AG09309 (cell line): ENCODE measurements at regions not wholly inside any gene's neighbourhood (a gene's known extent, or its start where the extent isn't known, plus 50 kb on each side); places are given as distances from the start of the nearest gene placed in this dataset.

Source experiments
- DNase-seq: peaks from one replicate; pipeline ENCODE4 v3.0.0-alpha.2; 2010; ENCODE audit warnings: low read depth
- H3K4me3 ChIP-seq: 2 replicates; pipeline ENCODE4 v1.5.1; 2011; ENCODE audit warnings: mild to moderate bottlenecking, low read depth, low read length, moderate library complexity; ENCODE audit not compliant: control insufficient read depth
- TF ChIP-seq, protein P1 (sequence below): IDR thresholded peaks from 2 replicates; pipeline ENCODE4 v1.5.1; 2011; ENCODE audit warnings: mild to moderate bottlenecking, low read depth, low read length, inconsistent platforms; ENCODE audit not compliant: insufficient read depth, control insufficient read depth; ENCODE audit errors: missing control alignments

DNA sequence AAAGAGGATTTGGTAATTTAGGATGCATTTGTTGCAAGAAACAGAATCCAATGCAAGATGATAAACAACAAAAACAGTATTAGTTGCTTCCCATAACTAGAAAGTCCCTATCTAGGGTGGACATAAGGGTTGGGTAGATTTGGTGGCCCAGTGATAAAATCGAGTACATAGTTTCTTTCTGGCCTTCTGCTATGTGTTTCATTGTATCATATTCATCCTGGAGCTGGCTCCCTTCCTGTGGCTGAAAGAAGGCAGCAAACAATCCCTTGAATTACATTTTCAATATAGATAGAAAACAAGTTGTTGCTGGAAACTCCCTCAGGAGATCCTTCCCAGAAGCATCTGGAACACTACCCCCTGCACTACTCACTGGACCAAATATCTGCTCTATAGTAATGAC lies 135.1 kb downstream of the ID4 start:
- no peak for DNase-seq
- H3K4me3 ChIP-seq: no peak overlapping the region
- TF ChIP-seq, protein P1, sequence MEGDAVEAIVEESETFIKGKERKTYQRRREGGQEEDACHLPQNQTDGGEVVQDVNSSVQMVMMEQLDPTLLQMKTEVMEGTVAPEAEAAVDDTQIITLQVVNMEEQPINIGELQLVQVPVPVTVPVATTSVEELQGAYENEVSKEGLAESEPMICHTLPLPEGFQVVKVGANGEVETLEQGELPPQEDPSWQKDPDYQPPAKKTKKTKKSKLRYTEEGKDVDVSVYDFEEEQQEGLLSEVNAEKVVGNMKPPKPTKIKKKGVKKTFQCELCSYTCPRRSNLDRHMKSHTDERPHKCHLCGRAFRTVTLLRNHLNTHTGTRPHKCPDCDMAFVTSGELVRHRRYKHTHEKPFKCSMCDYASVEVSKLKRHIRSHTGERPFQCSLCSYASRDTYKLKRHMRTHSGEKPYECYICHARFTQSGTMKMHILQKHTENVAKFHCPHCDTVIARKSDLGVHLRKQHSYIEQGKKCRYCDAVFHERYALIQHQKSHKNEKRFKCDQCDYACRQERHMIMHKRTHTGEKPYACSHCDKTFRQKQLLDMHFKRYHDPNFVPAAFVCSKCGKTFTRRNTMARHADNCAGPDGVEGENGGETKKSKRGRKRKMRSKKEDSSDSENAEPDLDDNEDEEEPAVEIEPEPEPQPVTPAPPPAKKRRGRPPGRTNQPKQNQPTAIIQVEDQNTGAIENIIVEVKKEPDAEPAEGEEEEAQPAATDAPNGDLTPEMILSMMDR: no peak

DNA sequence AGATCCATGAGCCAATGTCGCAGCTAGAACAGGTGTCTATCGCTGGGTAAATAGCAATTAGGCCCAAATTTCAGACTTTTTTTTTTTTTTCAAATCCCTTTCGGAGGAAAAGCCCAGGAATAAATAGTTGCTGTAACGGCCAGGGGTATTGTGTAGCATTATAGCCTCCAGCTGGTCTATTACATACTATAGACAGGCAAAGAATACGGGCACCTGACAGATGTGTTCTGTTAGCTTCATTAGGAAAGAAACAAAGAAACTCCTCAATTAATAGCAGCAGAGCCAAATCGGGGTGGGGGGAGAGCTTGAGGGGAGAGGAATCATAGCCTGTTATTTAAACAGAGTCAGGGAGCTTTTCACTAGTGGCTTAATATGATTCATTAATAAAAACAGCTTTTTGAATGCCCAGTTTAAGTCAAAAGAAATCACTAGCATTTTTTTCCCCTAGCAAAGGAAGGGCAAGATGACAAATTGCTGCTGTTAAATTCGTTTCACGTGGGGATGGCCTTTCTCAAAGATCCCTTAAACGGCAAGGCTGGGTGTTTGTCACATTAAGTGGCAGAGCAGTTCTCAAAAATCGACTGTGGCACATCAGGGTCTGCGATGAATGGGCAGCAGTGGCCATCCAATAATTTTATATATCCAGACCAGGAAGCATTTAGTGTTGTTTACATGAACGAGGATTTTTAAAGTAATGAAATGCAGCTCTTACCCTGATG lies 139.4 kb downstream of the ID4 start:
- H3K4me3 ChIP-seq: no peak overlapping the region
- TF ChIP-seq, protein P1: no peak
- DNase-seq: no peak

DNA sequence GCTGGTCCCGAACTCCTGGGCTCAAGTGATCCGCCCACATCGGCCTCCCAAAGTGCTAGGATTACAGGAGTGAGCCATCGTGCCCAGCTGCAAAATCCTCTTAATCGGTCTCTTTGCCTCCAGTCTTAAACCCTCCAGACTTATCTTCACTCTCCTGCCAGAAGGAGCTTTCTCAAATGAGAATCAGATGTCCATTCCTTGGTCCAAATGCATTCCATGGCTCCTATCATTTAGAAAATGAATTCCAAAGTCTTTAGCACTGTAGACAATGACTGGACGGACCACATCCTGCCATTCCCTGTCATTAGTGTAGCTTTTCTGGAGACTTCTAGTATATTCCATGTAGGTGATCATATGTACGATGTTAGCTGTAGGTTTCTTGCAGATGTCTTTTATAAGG lies 141.9 kb downstream of the ID4 start:
- no peak overlapping the region for H3K4me3 ChIP-seq
- no peak for DNase-seq
- TF ChIP-seq, protein P1: no peak

DNA sequence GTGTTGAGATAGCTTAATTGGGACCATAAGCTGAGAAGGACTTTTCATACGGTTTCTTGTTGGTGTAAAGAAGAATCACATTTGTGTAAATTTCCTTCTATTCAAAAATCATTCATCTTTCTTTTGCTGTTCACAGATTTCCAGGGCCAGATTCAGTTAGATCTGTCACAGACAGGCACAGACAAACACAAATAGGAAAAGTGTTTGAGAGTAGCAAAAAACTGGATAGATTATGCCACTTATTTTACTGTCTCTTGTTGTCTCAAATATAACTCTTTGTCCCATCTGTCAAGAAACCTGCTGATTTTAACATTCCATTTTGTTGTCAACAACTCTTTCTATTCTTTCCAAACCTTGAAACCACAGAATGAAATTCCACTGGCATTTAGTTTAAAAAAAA lies 142.8 kb downstream of the ID4 start:
- DNase-seq: no peak
- H3K4me3 ChIP-seq: no peak overlapping the region
- TF ChIP-seq, protein P1: no peak

DNA sequence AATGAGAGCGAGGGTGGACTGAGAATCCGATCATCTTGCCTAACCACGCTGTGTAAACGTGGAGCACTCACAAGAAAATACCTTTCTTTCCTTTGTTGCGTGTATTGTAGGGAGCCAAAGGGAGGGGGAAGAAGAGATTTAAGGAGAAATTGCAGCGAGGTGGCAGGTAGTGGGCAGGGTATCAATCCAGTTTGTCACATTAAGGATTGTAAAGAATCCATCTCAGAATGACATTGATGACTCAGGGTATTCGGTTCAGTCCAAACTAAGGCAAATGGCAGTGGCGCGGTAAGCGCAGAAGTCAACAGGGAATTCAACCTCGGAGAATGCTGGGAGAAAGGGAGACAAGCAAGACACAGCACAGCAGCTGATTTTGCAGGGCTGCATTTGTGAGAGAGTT lies 146.2 kb downstream of the ID4 start:
- no peak overlapping the region for H3K4me3 ChIP-seq
- TF ChIP-seq, protein P1: no peak
- DNase-seq: no peak

DNA sequence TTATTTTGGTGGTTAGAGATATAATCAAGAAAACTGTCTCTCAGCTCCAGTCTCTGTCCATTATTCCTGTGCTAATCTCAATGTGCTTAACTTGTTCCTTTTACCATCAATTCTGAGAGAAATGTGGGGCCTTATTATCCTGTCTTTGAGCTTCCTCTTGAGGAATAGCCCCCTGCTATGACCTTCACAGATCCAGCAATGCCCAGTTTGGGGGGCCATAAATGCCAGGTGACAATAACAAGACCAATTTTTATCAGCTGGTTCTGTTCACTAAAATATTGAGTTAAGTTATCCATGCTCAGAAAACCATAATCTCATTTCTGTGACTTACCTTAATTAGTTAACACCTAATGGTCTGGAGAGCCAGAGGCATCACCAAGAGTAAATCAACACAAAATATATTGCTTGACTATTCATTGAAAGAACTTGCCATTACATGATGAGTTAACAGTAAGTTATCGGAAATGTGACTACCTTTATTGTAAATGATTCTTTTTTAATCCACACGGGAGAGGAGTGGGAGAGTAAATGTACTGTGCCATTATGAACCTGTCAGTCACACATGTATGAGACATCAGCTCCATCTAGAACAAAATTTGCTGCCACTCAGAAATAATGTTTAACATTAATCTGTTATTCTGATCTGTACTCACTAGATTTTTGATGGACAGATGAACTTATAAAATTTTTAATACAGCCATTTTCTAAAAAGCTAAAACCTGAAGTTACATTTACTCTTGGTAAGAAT lies 149.7 kb downstream of the ID4 start:
- no peak for DNase-seq
- TF ChIP-seq, protein P1: no peak
- no peak overlapping the region for H3K4me3 ChIP-seq
